ENCODE measurements at regions not wholly inside any gene's neighbourhood (a gene's known extent, or its start where the extent isn't known, plus 50 kb on each side); places are given as distances from the start of the nearest gene placed in this dataset.
A peak's percentile ranks its signal among the peaks of the same experiment; 100 is the strongest.

DNA sequence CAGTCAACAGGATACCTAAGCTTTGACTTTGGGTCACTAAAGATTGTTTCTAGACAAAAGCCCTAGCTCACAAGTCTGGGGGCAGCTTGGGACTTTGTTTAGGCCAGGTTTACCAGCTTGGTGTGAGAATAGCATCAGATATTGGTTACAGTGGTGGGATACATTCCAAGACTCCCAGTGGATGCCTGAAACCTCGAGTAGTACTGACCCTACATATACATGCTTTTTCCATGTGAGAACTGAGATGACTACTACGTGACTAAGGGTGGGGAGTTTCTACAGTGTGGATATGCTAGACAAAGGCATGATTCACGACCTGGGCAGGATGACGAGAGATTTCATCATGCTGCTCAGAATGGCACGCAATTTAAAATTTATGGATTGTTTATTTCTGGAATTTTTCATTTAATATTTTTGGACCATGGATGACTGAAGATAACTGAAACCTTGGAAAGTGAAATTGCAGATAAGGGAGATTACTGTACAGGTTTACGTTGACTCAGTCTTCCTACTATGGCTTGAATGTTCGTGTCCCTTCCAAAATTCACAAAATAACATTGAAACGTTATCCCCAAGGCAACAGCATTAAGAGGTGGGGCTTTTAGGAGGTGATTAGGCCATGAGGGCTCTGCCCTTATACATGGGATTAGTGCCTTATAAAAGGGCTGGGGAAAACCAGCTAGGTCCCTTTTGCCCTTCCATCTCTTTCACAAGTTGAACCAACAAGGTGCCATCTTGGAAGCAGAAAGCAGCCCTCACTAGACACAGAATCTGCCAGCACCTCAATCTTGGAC, 50.2 kb upstream of the CTAGE1 start:
- intact Hi-C loops (cut with DNase I) = no loop called here
- H3K27me3 ChIP-seq = no peaks in the 10 kb centered on the region
- no peaks in the 10 kb centered on the region for H3K9me3 ChIP-seq
- no peaks in the 10 kb centered on the region for H3K36me3 ChIP-seq
- H3K4me3 ChIP-seq (replicated peaks in 1 of 3) = no peak overlapping the region
- no peak for DNase-seq
- H3K27ac ChIP-seq = peak overlapping the region; percentile 94 to 99 (median 97)
- WGBS, 2 donors = 83 to 88% methylated on average over 8 of the region's 8 CpGs
- TF ChIP-seq CTCF (IDR thresholded peaks at IDR 0.05) = no peak
- TF ChIP-seq POLR2A (IDR thresholded peaks at IDR 0.05) = no peak
- H3K4me1 ChIP-seq = peaks cover 61 to 78% of the 10 kb centered on the region in 2 donors

GRCh38 chr18:22468554-22468891, 50.8 kb upstream of the CTAGE1 start:
- H3K9me3 ChIP-seq = no peaks in the 10 kb centered on the region
- H3K4me1 ChIP-seq = peaks cover 61 to 78% of the 10 kb centered on the region in 2 donors
- H3K27ac ChIP-seq = peak overlapping the region in 2 of 3 donors; percentile 94 to 99
- H3K36me3 ChIP-seq = no peaks in the 10 kb centered on the region
- no peak for TF ChIP-seq CTCF (IDR thresholded peaks at IDR 0.05)
- TF ChIP-seq POLR2A (IDR thresholded peaks at IDR 0.05) = no peak
- WGBS, 2 donors = 95 to 96% methylated on average over 6 of the region's 6 CpGs
- intact Hi-C loops (cut with DNase I) = no loop called here
- no peaks in the 10 kb centered on the region for H3K27me3 ChIP-seq
- DNase-seq = no peak
- no peak overlapping the region for H3K4me3 ChIP-seq (replicated peaks in 1 of 3)

DNA sequence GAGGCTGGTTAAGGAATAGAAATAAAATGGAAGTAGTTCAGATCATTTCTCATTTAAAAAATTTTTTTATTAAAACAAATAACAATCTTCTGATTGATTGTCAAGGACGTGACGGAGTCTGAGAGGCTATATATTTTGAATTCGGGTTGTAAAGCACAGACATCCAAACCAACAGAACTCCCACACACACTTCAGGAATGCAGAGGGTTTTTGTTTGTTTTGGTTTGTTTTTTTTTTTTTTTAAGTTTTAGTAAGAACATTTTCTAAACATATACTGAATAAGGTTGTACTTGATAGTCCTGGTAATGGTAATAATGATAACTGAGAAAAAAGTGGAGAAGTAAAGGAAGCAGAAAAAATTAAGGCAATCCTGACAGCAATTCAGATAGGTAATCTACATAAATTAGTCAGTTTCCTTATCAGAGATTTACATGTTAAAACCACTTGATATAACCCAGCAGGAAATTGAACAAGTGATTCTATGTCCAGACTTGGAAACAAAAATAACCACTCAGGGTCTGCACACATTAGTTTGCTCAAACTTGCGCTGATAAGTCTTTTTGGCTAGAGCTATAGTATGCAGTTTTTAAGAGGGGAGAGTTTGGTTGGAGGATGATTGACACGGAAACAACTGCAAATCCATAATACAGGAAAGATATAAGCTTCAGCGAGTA, 51.5 kb upstream of the CTAGE1 start:
- WGBS, 2 donors = 78 to 84% methylated on average over 6 of the region's 6 CpGs
- TF ChIP-seq POLR2A (IDR thresholded peaks at IDR 0.05) = no peak
- no peak for TF ChIP-seq CTCF (IDR thresholded peaks at IDR 0.05)
- Histone ChIP-seq H3K36me3 (no peaks in the 10 kb centered on the region), H3K27me3 (no peaks in the 10 kb centered on the region), H3K27ac (peak overlapping the region in 2 of 3 donors; percentile 94 to 99), H3K9me3 (no peaks in the 10 kb centered on the region), H3K4me3 (replicated peaks in 1 of 3) (no peak overlapping the region), H3K4me1 (peaks cover 61 to 78% of the 10 kb centered on the region in 2 donors)
- intact Hi-C loops (cut with DNase I) = no loop called here
- DNase-seq = no peak

GRCh38 chr18:22469926-22470247, 52.2 kb upstream of the CTAGE1 start:
- 77 to 78% methylated on average over 4 of the region's 4 CpGs for WGBS, 2 donors

More at GRCh38 chr18:22469926-22470247, 52.2 kb upstream of the CTAGE1 start:
- Histone ChIP-seq H3K27me3 (no peaks in the 10 kb centered on the region), H3K36me3 (no peaks in the 10 kb centered on the region), H3K27ac (peak overlapping the region; percentile 70 to 94 (median 86)), H3K9me3 (no peaks in the 10 kb centered on the region), H3K4me1 (peaks cover 61 to 75% of the 10 kb centered on the region in 2 donors), H3K4me3 (replicated peaks in 1 of 3) (no peak overlapping the region)
- DNase-seq = no peak
- intact Hi-C loops (cut with DNase I) = no loop called here
- TF ChIP-seq CTCF (IDR thresholded peaks at IDR 0.05) (no peak), POLR2A (IDR thresholded peaks at IDR 0.05) (no peak)
